ENCODE measurements at regions not wholly inside any gene's neighbourhood (a gene's known extent, or its start where the extent isn't known, plus 50 kb on each side); places are given as distances from the start of the nearest gene placed in this dataset.

- TF ChIP-seq TCF12 (IDR thresholded peaks at IDR 0.05; ENCODE audit: low read depth) (no peak), YY1 (IDR thresholded peaks at IDR 0.05; ENCODE audit: low read depth) (no peak), ZBTB7A (IDR thresholded peaks at IDR 0.05; ENCODE audit: low read depth) (no peak), USF1 (IDR thresholded peaks at IDR 0.05) (no peak), EP300 (IDR thresholded peaks at IDR 0.05; ENCODE audit: borderline replicate concordance) (no peak), CEBPB (IDR thresholded peaks at IDR 0.05) (no peak), NFIC (IDR thresholded peaks at IDR 0.05) (no peak), MAX (IDR thresholded peaks at IDR 0.05) (no peak), TEAD4 (IDR thresholded peaks at IDR 0.05) (no peak), RAD21 (IDR thresholded peaks at IDR 0.05; ENCODE audit: low read depth) (no peak), EGR1 (IDR thresholded peaks at IDR 0.05) (no peak), TAF1 (IDR thresholded peaks at IDR 0.05; ENCODE audit: low read depth) (no peak), FOXM1 (IDR thresholded peaks at IDR 0.05; ENCODE audit: borderline replicate concordance, low read depth) (no peak), REST (IDR thresholded peaks at IDR 0.05; ENCODE audit: low read depth) (no peak), CREB1 (IDR thresholded peaks at IDR 0.05; ENCODE audit: low read depth) (no peak)
Observed at GRCh38 chr11:45444796-45445195, 158.7 kb upstream of the SYT13 start.

DNA sequence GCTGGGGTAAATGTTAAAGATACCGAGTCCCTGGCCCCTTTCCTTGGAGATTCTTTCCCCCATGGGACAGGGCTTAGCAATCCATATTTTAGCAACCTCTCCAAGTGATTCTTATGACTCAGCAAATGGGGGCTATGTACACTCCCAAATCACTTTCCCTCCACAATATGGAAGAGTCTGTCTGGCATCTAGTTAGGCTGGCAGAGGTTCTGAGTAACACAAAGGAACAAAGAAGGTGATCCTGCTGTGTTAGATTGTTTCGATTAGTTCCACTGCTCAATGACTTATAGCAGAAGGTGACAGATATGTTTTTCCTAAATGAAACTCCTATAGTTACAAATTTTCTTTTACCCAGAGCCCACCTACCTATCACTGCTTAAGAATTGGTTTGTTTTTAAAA is 154.0 kb upstream of the SYT13 start:
- TF ChIP-seq RAD21 (IDR thresholded peaks at IDR 0.05; ENCODE audit: low read depth) (no peak), NFIC (IDR thresholded peaks at IDR 0.05) (no peak)

DNA sequence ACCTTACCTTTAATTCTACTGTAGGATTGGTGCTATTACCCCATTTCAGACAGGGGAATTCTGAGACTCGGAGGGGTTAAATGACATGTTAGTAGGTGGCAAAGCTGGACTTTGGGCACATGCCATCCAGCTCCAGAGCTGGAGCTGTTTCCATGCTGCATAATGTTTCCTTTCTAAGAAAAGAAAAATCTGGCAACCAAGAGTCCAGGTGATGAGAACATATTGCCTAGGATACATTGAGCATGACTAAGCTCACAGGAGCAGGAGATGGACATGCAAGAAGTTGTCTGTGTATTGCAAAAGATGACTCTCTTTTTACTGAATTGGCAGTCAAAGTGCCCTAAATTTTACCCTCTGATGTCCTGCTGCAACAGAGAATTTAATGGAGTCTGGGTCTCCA is 150.8 kb upstream of the SYT13 start:
- no peak for TF ChIP-seq CREB1 (IDR thresholded peaks at IDR 0.05; ENCODE audit: low read depth)
- TF ChIP-seq MAX (IDR thresholded peaks at IDR 0.05) = no peak
- TF ChIP-seq RAD21 (IDR thresholded peaks at IDR 0.05; ENCODE audit: low read depth) = no peak
- no peak for TF ChIP-seq EGR1 (IDR thresholded peaks at IDR 0.05)
- no peak for TF ChIP-seq FOXM1 (IDR thresholded peaks at IDR 0.05; ENCODE audit: borderline replicate concordance, low read depth)
- no peak for TF ChIP-seq TEAD4 (IDR thresholded peaks at IDR 0.05)
- no peak for TF ChIP-seq CEBPB (IDR thresholded peaks at IDR 0.05)
- no peak for TF ChIP-seq NFIC (IDR thresholded peaks at IDR 0.05)
- no peak for TF ChIP-seq TCF12 (IDR thresholded peaks at IDR 0.05; ENCODE audit: low read depth)
- TF ChIP-seq ZBTB7A (IDR thresholded peaks at IDR 0.05; ENCODE audit: low read depth) = no peak
- TF ChIP-seq REST (IDR thresholded peaks at IDR 0.05; ENCODE audit: low read depth) = no peak
- no peak for TF ChIP-seq YY1 (IDR thresholded peaks at IDR 0.05; ENCODE audit: low read depth)
- no peak for TF ChIP-seq EP300 (IDR thresholded peaks at IDR 0.05; ENCODE audit: borderline replicate concordance)

- TF ChIP-seq TCF12 (IDR thresholded peaks at IDR 0.05; ENCODE audit: low read depth) = no peak
- TF ChIP-seq CREB1 (IDR thresholded peaks at IDR 0.05; ENCODE audit: low read depth) = no peak
- TF ChIP-seq EP300 (IDR thresholded peaks at IDR 0.05; ENCODE audit: borderline replicate concordance) = no peak
- TF ChIP-seq RAD21 (IDR thresholded peaks at IDR 0.05; ENCODE audit: low read depth) = no peak
- no peak for TF ChIP-seq TAF1 (IDR thresholded peaks at IDR 0.05; ENCODE audit: low read depth)
- TF ChIP-seq MAX (IDR thresholded peaks at IDR 0.05) = no peak
- TF ChIP-seq ZBTB7A (IDR thresholded peaks at IDR 0.05; ENCODE audit: low read depth) = no peak
- no peak for TF ChIP-seq YY1 (IDR thresholded peaks at IDR 0.05; ENCODE audit: low read depth)
- no peak for TF ChIP-seq NFIC (IDR thresholded peaks at IDR 0.05)
- no peak for TF ChIP-seq TEAD4 (IDR thresholded peaks at IDR 0.05)
- no peak for TF ChIP-seq EGR1 (IDR thresholded peaks at IDR 0.05)
- no peak for TF ChIP-seq FOXM1 (IDR thresholded peaks at IDR 0.05; ENCODE audit: borderline replicate concordance, low read depth)
- TF ChIP-seq USF1 (IDR thresholded peaks at IDR 0.05) = no peak
- no peak for TF ChIP-seq REST (IDR thresholded peaks at IDR 0.05; ENCODE audit: low read depth)
- no peak for TF ChIP-seq CEBPB (IDR thresholded peaks at IDR 0.05)
Observed at GRCh38 chr11:45436118-45436517, 150.0 kb upstream of the SYT13 start.

All from Ishikawa (cell line).